Coronary artery (tissue), 2 donors: ENCODE measurements at regions not wholly inside any gene's neighbourhood (a gene's known extent, or its start where the extent isn't known, plus 50 kb on each side); places are given as distances from the start of the nearest gene placed in this dataset.
"Not testable (repeated sequence)": the region's sequence is repeated elsewhere in the genome, so short reads cannot be mapped to it uniquely, and the experiment has no call there.

Experiments used
- DNase-seq: peaks from one replicate; pipeline ENCODE4 v3.0.0-alpha.2; 2017; ENCODE audit warnings: low spot score
- H3K27ac ChIP-seq, 2 donors: fragments of 200-600 bp; sonication (generic); one replicate each; pipeline ENCODE4 v1.5.1; 2016 to 2019
- H3K4me3 ChIP-seq: fragments of 200-600 bp; sonication (generic); 2 replicates; pipeline ENCODE4 v1.5.1; 2016; ENCODE audit warnings: mild to moderate bottlenecking, moderate library complexity
- TF ChIP-seq, protein P1 (sequence below): fragments of 200-600 bp; sonication (generic); IDR thresholded peaks from one replicate; pipeline ENCODE4 v1.5.1; 2019; ENCODE audit warnings: antibody characterized with exemption

DNA sequence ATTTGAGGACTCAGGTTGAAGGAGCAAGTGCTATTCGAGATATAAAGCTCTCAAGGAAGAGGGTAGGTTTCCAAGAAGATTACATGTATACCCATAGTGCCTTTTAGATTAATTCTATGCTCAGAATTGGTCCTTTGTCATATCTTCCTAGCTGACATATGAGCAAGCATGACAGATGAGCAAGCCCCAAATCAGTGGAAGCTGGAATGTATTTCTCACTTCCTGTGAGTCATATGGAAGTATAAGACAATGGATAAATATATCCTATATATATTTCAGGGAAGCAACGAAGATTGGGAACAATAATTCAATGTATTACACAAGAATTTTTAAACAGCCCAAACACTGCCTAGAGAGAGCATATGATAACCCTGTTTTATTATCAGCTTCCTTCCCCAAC, 674.1 kb upstream of the ATXN7L3B start:
- Histone ChIP-seq H3K27ac (no peak overlapping the region), H3K4me3 (no peak overlapping the region)
- no peak for DNase-seq
- TF ChIP-seq, protein P1, sequence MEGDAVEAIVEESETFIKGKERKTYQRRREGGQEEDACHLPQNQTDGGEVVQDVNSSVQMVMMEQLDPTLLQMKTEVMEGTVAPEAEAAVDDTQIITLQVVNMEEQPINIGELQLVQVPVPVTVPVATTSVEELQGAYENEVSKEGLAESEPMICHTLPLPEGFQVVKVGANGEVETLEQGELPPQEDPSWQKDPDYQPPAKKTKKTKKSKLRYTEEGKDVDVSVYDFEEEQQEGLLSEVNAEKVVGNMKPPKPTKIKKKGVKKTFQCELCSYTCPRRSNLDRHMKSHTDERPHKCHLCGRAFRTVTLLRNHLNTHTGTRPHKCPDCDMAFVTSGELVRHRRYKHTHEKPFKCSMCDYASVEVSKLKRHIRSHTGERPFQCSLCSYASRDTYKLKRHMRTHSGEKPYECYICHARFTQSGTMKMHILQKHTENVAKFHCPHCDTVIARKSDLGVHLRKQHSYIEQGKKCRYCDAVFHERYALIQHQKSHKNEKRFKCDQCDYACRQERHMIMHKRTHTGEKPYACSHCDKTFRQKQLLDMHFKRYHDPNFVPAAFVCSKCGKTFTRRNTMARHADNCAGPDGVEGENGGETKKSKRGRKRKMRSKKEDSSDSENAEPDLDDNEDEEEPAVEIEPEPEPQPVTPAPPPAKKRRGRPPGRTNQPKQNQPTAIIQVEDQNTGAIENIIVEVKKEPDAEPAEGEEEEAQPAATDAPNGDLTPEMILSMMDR = no peak

DNA sequence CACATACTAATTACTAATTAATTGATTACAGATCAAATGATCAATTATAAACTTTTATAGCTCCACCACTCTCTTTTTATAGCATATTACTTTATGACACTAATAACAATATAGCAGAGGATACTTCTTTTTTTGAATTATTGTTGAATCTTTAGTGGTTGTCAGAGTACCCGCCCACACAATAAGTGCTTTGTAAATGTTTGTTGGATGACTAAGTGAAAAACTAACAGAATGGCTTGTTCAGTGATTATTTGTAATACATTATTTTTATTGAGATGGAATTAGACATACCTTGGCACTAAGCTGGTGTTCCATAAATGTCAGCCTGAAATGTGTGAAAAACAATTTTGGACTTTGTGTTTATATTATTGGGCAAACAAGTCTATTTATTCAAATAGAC, 670.5 kb upstream of the ATXN7L3B start:
- TF ChIP-seq, protein P1 = no peak

DNA sequence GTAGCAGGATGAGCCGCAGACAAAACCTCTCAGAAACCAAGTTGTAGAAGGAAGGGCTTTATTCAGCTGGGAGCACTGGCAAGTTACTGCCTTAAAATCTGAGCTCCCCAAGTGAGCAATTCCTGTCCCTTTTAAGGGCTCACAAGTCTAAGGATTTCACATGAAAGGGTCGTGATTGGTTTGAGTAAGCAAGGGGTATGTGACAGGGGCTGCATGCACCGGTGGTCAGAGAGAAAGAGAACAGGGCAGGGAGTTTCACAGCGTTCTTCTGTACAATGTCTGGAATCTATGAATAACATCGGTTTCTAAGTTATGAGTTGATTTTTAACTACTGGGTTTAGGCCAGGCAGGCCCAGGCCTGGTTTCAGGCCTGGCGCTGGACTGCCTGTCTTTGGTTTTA, 660.3 kb upstream of the ATXN7L3B start:
- H3K27ac ChIP-seq, H3K4me3 ChIP-seq, DNase-seq: not testable (repeated sequence)

More for the DNA sequence above, 670.5 kb upstream of the ATXN7L3B start:
- no peak overlapping the region for H3K4me3 ChIP-seq
- DNase-seq = no peak
- no peak overlapping the region for H3K27ac ChIP-seq

DNA sequence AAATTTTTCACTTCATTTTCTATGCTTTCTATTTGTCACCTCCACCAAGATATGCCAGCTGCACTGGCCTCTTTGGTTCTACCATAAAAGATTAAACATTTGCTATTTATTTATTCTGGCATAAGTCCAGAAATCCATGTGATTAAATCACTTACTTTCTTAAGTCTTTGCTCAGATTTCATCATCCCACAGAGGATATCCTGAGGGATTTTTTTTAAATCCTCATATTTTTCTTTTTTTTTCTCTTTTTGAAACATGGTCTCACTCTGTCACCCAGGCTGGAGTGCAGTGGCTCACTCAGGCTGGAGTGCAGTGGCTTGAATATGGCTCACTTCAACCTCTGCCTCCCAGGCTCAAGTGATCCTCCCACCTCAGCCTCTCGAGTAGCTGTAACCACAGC, 645.4 kb upstream of the ATXN7L3B start:
- H3K27ac ChIP-seq = no peak overlapping the region
- TF ChIP-seq, protein P1 = no peak
- no peak overlapping the region for H3K4me3 ChIP-seq
- no peak for DNase-seq

DNA sequence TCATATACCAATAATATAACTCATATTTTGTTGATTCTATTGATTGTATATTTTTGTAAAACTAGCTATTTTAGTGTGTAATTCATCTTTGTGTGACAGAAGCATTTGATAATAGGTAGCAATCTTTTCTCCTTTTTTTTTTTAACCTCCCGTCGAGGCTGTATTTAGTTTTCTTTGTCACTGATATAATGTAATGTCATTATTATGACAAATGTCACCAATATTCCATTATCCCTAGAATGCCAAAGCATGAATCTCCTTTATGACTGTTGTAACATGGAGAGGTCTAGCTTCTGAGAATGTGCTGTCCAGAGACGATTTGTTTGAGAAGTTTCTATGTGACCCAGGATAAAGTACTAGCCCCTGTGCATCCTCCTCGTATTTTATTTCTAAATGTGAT, 639.0 kb upstream of the ATXN7L3B start:
- TF ChIP-seq, protein P1 = no peak
- no peak overlapping the region for H3K4me3 ChIP-seq
- H3K27ac ChIP-seq = no peak overlapping the region
- no peak for DNase-seq

DNA sequence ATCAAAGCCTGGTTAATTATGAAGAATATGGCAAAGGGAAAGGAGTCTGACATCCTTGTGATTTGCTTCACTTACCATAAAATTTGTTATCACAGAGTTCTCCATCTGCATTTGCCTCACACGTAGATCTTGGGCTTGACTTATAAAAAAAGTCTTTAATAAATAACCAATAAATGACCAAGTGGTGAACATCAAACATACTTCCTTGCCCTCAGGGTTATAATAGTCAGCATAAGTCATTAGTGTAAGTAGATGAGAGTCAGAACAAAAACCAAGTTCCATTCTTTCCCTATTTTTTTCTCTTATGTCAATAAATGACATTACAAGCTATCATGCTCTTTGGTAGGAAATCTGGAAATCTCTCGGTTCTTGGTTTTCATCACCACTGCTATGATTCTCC, 635.4 kb upstream of the ATXN7L3B start:
- Histone ChIP-seq H3K27ac (no peak overlapping the region), H3K4me3 (no peak overlapping the region)
- no peak for DNase-seq
- TF ChIP-seq, protein P1 = no peak

DNA sequence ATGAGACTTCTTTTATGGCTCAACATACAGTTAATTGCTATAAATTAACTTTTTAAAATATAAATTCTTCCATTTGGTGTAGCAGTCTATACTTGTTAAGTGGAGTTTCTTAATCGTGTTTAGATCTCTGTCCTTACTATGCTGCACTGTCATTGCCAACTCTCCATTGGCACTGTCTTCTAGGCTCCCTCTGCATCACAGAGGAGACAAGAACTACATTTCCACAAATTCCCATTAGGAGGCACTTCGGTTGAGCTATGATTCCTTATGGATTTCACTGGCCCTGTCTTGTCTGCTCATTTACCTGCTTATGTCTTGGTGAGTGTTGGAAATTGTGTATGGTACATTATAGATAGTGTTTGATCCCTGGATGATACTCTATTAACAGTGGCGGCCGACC, 630.9 kb upstream of the ATXN7L3B start:
- TF ChIP-seq, protein P1 = no peak
- H3K4me3 ChIP-seq = no peak overlapping the region
- no peak for DNase-seq
- no peak overlapping the region for H3K27ac ChIP-seq

DNA sequence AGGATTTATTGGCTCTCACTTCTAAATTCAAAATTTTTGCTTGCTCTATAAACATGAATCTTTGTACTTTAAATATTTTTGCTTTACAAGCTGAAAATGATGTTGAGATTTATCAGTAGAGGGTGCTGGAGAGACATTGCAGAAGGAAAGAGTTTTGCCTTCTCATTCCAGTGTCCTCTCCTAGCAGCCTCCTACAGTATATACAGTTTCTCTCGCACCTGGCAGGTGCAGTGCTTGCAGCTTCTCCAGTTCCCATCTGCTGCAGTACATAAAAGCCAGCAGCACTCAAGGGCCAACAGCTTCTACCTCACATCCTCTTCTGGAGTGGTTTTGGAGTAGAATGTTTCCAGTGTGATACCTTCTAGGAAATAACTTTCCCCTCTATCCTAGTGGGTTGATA, 601.8 kb upstream of the ATXN7L3B start:
- Histone ChIP-seq H3K4me3 (no peak overlapping the region), H3K27ac (no peak overlapping the region)
- DNase-seq = no peak
- TF ChIP-seq, protein P1 = no peak
